Mesodermal cell (in vitro differentiated cells): ENCODE measurements at regions not wholly inside any gene's neighbourhood (a gene's known extent, or its start where the extent isn't known, plus 50 kb on each side); places are given as distances from the start of the nearest gene placed in this dataset.
"Not testable (repeated sequence)": the region's sequence is repeated elsewhere in the genome, so short reads cannot be mapped to it uniquely, and the experiment has no call there.

Source experiments
- H3K27ac ChIP-seq: 2 replicates; pipeline ENCODE4 v1.7.0; 2013; ENCODE audit warnings: mild to moderate bottlenecking, low read depth, low read length, moderate library complexity; ENCODE audit not compliant: severe bottlenecking
- H3K36me3 ChIP-seq: 2 replicates; pipeline ENCODE4 v1.7.1; 2013; ENCODE audit warnings: mild to moderate bottlenecking, low read length, moderate library complexity; ENCODE audit not compliant: control insufficient read depth, insufficient read depth
- H3K4me1 ChIP-seq: one replicate; pipeline ENCODE4 v1.7.1; 2013; ENCODE audit warnings: mild to moderate bottlenecking, low read length; ENCODE audit not compliant: insufficient read depth, control insufficient read depth, poor library complexity, severe bottlenecking
- H3K4me3 ChIP-seq: 2 replicates; pipeline ENCODE4 v1.7.0; 2013; ENCODE audit warnings: low read length, control low read depth, mild to moderate bottlenecking; ENCODE audit not compliant: insufficient read depth, poor library complexity, severe bottlenecking; ENCODE audit errors: extremely low read depth
- H3K9me3 ChIP-seq: 2 replicates; pipeline ENCODE4 v1.7.1; 2013; ENCODE audit warnings: mild to moderate bottlenecking, low read length, moderate library complexity; ENCODE audit not compliant: control insufficient read depth
- WGBS, 2 experiments: methylation state at CpG; one replicate each; pipeline ENCODE4 v1.1.5; 2013; ENCODE audit warnings: missing lambda C conversion rate in 2 of 2; ENCODE audit not compliant: insufficient coverage in 2 of 2; 5-methylcytosine and 5-hydroxymethylcytosine counted together

DNA sequence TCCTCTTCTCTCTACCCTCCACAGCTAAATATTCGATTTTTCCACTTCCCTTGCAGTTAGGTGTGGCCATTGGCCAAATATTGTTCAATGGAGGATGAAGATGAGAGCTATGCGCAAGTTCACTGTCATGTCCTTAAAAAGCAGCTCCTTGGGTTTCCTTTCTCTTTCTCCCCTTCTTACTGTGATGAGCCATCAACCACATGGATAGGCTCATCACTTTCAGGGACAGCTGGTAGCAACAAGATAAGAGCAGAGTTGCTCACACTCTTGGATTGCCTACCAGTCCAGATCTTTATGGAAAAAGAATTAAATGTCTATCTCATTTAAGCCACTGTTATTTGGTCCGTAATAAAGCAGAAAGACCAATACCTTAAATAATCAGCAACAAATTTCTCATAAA, 377.0 kb downstream of the DDX10 start:
- 100% methylated on average over 1 of the region's 3 CpGs for WGBS, 2 experiments
- no peak overlapping the region for H3K27ac ChIP-seq
- no peak overlapping the region for H3K4me3 ChIP-seq
- no peaks in the 10 kb centered on the region for H3K9me3 ChIP-seq
- H3K4me1 ChIP-seq, result peaks cover 6% of the 10 kb centered on the region
- no peaks in the 10 kb centered on the region for H3K36me3 ChIP-seq

DNA sequence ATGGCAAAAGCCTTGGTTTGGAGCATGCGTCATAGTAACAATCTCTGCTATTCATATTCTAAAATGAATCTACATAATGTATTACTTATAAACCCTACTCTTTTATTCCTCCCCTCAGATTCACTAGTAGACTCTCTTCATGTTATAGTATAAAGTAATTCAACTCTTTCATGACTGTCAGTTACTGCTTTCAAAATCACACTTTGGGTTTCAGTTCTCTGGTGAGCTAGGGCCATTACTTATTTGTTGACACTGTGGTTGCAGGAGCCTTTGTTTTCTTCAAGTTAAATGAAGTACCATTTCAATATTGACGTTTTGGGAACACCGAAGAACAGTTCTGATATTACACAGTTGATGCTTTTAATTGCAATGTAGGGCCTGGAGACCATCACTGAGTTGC, 378.4 kb downstream of the DDX10 start:
- H3K36me3 ChIP-seq, result no peaks in the 10 kb centered on the region
- H3K27ac ChIP-seq, result no peak overlapping the region
- H3K4me1 ChIP-seq, result peaks cover 1% of the 10 kb centered on the region
- 83% methylated on average over 2 of the region's 3 CpGs; no CpG with 5 or more reads in 1 of the 2 experiments for WGBS, 2 experiments
- H3K9me3 ChIP-seq, result no peaks in the 10 kb centered on the region
- H3K4me3 ChIP-seq, result no peak overlapping the region

GRCh38 chr11:109046284-109046992, 375.6 kb upstream of the C11orf87 start:
- Histone ChIP-seq H3K9me3 (no peaks in the 10 kb centered on the region), H3K4me1 (no peaks in the 10 kb centered on the region), H3K4me3 (no peak overlapping the region), H3K27ac (no peak overlapping the region), H3K36me3 (no peaks in the 10 kb centered on the region)
- 77 to 85% methylated on average over 6 of the region's 11 CpGs for WGBS, 2 experiments

- Histone ChIP-seq H3K36me3 (no peaks in the 10 kb centered on the region), H3K4me3 (no peak overlapping the region), H3K27ac (no peak overlapping the region), H3K4me1 (no peaks in the 10 kb centered on the region), H3K9me3 (no peaks in the 10 kb centered on the region)
Measured at GRCh38 chr11:109048098-109048497, 373.9 kb upstream of the C11orf87 start.

GRCh38 chr11:109051200-109051599, 370.8 kb upstream of the C11orf87 start:
- Histone ChIP-seq H3K9me3 (no peaks in the 10 kb centered on the region), H3K27ac (no peak overlapping the region), H3K36me3 (no peaks in the 10 kb centered on the region), H3K4me3 (no peak overlapping the region), H3K4me1 (no peaks in the 10 kb centered on the region)
- 90% methylated on average over 2 of the region's 3 CpGs; no CpG with 5 or more reads in 1 of the 2 experiments for WGBS, 2 experiments

DNA sequence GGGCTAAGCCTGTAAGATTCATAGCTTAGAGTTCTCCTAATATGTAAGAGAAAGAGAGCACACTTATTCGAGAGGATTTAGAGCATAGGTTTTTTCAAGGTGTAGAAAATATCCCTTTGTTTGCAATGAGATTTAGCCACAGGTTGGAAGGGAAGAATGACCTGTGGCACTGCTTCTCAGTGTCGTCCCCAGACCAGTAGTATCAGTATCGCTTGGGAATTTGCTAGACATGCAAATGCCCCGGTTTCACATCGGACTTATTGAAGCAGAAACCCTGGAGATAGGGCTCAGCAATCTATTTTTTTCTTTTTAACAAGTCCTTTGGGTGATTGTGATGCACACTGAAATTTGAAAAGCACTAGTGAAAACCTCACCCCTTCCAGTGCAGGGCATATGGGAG, 362.6 kb upstream of the C11orf87 start:
- 85 to 87% methylated on average over 3 to 4 of the region's 5 CpGs for WGBS, 2 experiments
- Histone ChIP-seq H3K4me1 (no peaks in the 10 kb centered on the region), H3K36me3 (no peaks in the 10 kb centered on the region), H3K9me3 (no peaks in the 10 kb centered on the region), H3K27ac (no peak overlapping the region), H3K4me3 (no peak overlapping the region)

DNA sequence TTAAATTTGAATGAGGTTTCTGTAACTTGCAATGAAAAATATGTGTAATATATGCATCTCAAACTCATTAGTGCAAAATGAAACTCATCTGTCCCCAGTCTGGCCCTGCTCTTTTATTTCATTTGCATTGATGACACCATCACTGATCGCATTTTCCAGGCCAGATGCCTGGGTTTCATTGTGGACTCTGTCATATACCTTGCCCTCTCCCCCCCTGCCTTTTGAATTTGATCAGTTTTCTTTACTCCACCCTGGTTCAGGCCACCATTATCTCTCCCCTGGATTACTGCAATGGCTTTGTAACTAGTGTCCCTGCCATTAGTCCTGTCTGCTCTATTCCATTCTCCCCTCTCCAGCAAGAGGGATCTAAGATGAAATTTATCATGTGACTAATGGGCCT, 360.6 kb upstream of the C11orf87 start:
- H3K27ac ChIP-seq, result no peak overlapping the region
- H3K4me3 ChIP-seq, result no peak overlapping the region
- H3K36me3 ChIP-seq, result no peaks in the 10 kb centered on the region
- WGBS, 2 experiments, result 82 to 96% methylated on average over 1 of the region's 1 CpG
- no peaks in the 10 kb centered on the region for H3K4me1 ChIP-seq
- H3K9me3 ChIP-seq, result no peaks in the 10 kb centered on the region

DNA sequence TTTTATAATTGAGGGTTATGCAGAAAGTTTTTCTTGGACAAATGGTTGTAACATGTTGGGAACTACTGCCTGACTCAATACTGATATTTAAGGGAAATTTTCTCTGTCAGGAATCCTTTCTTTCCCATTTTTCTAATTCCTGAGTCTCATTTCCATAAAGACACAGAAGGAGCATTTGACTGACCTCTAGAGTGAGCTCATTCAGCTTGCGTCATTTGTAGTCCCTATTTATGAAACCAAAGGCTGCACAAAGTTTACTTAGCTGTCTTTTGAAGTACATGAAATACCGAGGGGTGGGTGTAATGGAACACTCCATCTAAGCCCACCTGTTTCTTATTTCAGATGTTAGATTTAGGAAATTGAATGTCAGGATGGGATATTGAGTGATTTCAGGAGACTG, 359.5 kb upstream of the C11orf87 start:
- Histone ChIP-seq H3K4me3 (no peak overlapping the region), H3K4me1 (no peaks in the 10 kb centered on the region), H3K9me3 (no peaks in the 10 kb centered on the region), H3K27ac (no peak overlapping the region), H3K36me3 (no peaks in the 10 kb centered on the region)
- WGBS, 2 experiments, result 80 to 100% methylated on average over 1 of the region's 2 CpGs

GRCh38 chr11:109062871-109063270, 359.1 kb upstream of the C11orf87 start:
- Histone ChIP-seq H3K36me3 (no peaks in the 10 kb centered on the region), H3K9me3 (no peaks in the 10 kb centered on the region), H3K4me3 (no peak overlapping the region), H3K27ac (no peak overlapping the region), H3K4me1 (no peaks in the 10 kb centered on the region)
- 89 to 94% methylated on average over 2 of the region's 2 CpGs for WGBS, 2 experiments

DNA sequence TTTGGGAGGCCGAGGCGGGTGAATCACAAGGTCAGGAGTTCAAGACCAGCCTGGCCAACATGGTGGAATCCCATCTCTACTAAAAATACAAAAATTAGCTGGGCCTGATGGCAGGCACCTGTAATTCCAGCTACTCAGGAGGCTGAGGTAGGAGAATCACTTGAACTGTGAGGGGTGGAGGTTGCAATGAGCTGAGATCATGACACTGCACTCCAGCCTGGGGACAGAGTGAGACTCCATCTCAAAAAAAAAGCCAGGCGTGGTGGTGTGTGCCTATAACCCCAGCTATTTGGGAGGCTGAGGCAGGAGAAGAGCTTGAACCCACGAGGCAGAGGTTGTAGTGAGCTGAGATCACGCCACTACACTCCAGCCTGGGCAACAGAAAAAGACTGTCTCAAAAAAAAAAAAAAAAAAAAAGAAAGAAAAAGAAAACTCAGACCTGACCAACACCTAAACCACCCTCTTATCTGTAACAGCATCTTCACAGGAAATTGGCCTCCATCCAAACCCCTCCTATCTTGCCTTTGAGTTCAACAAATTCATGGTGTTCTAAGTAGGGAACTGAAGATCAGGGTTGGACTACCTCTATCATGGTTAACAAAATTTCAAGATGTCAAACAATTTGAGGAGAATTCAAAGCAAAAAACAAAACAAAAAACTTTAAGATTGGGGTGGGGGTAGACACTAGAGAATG, 357.2 kb upstream of the C11orf87 start:
- WGBS, 2 experiments, result 80 to 90% methylated on average over 1 to 2 of the region's 5 CpGs
- H3K4me3 ChIP-seq, H3K4me1 ChIP-seq, H3K27ac ChIP-seq, H3K9me3 ChIP-seq, H3K36me3 ChIP-seq: not testable (repeated sequence)

DNA sequence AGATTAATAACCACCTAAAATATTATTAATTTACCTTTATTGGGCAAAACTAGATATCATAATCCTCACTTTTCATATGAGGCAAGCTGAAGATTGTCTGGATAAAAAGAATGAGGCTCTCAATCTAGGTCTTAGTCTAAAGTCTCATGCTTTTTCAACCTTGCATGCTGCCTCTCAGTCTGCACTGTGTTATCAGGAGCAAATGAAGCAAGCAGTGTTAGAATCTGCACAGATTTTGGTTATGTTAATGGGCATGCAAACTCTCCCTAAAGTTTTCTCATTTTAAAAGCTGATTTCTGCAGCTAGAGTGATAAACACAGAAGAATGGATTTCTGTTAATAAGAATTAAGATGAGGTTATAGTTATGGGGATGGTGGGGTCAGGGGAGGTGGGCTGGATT, 350.7 kb upstream of the C11orf87 start:
- H3K27ac ChIP-seq, result no peak overlapping the region
- H3K9me3 ChIP-seq, result no peaks in the 10 kb centered on the region
- no peak overlapping the region for H3K4me3 ChIP-seq
- H3K4me1 ChIP-seq, result peaks cover under 1% of the 10 kb centered on the region
- no peaks in the 10 kb centered on the region for H3K36me3 ChIP-seq
